ENCODE measurements at regions not wholly inside any gene's neighbourhood (a gene's known extent, or its start where the extent isn't known, plus 50 kb on each side); places are given as distances from the start of the nearest gene placed in this dataset.

GRCh38 chr2:228847684-228848083 is 423.4 kb downstream of the PID1 start:
- TF ChIP-seq CTCF (conservative IDR thresholded peaks at IDR 0.05; ENCODE audit: low read length), result no peak
- TF ChIP-seq EZH2phosphoT487 (IDR thresholded peaks at IDR 0.05; ENCODE audit: borderline replicate concordance), result no peak

Data from Loucy (cell line).